CD14-positive monocyte (primary cell): ENCODE measurements at regions not wholly inside any gene's neighbourhood (a gene's known extent, or its start where the extent isn't known, plus 50 kb on each side); places are given as distances from the start of the nearest gene placed in this dataset.

Source experiments
- DNase-seq, 3 donors: peaks; one replicate each; pipeline ENCODE4 v3.0.0-alpha.2; 2011 to 2022
- H2AFZ ChIP-seq: 2 replicates; pipeline ENCODE4 v1.6.0; 2012; ENCODE audit warnings: mild to moderate bottlenecking, low read depth, low read length, inconsistent platforms; ENCODE audit not compliant: insufficient read depth, poor library complexity, severe bottlenecking
- H3K27ac ChIP-seq, 2 donors: 1 replicate in 1 of 2; 2 replicates in 1 of 2; pipeline ENCODE4 v1.5.1; 2012 to 2013; ENCODE audit warnings: low read length in 2 of 2, control low read depth in 1 of 2, inconsistent platforms in 1 of 2, low read depth in 1 of 2, mild to moderate bottlenecking in 1 of 2
- H3K27me3 ChIP-seq, 2 donors: one replicate each; pipeline versions ENCODE4 v1.6.0 to v1.6.1; 2011 to 2013; ENCODE audit warnings: low read length in 2 of 2; ENCODE audit not compliant: control insufficient read depth in 2 of 2, insufficient read depth in 2 of 2
- H3K36me3 ChIP-seq, 2 donors: replicated peaks in 1 of 2; 1 replicate in 1 of 2; 2 replicates in 1 of 2; pipeline versions ENCODE4 v1.5.1 to v1.6.1; 2012 to 2013; ENCODE audit warnings: low read length in 2 of 2, control low read depth in 1 of 2, inconsistent platforms in 1 of 2, mild to moderate bottlenecking in 1 of 2; ENCODE audit not compliant: insufficient read depth in 2 of 2, control insufficient read depth in 1 of 2
- H3K4me1 ChIP-seq, 2 donors: 1 replicate in 1 of 2; 2 replicates in 1 of 2; pipeline versions ENCODE4 v1.5.1 to v1.6.1; 2012 to 2013; ENCODE audit warnings: low read length in 2 of 2, control low read depth in 1 of 2, inconsistent platforms in 1 of 2, mild to moderate bottlenecking in 1 of 2, moderate library complexity in 1 of 2; ENCODE audit not compliant: insufficient read depth in 2 of 2, control insufficient read depth in 1 of 2
- H3K4me2 ChIP-seq: replicated peaks from 2 replicates; pipeline ENCODE3; 2012; ENCODE audit warnings: low read length, moderate library complexity, mild to moderate bottlenecking; ENCODE audit not compliant: poor library complexity, severe bottlenecking; ENCODE audit errors: extremely low read depth
- H3K4me3 ChIP-seq, 3 experiments: fragments of 200-600 bp in 1 of 3; sonication (generic) in 1 of 3; replicated peaks in 1 of 3; 1 replicate in 2 of 3; 2 replicates in 1 of 3; pipeline ENCODE4 v1.5.1; 2011 to 2013; ENCODE audit warnings: low read length in 3 of 3, mild to moderate bottlenecking in 3 of 3, control low read depth in 2 of 3, low read depth in 2 of 3, inconsistent platforms in 1 of 3, moderate library complexity in 1 of 3
- H3K79me2 ChIP-seq: 2 replicates; pipeline ENCODE4 v1.6.0; 2012; ENCODE audit warnings: mild to moderate bottlenecking, control low read depth, inconsistent platforms, low read length, moderate library complexity; ENCODE audit not compliant: insufficient read depth
- H3K9ac ChIP-seq: 2 replicates; pipeline ENCODE4 v1.6.0; 2017; ENCODE audit warnings: low read length, mild to moderate bottlenecking; ENCODE audit not compliant: insufficient read depth, poor library complexity, severe bottlenecking
- H3K9me3 ChIP-seq, 2 donors: replicated peaks in 1 of 2; 1 replicate in 1 of 2; 2 replicates in 1 of 2; pipeline versions ENCODE4 v1.5.1 to v1.6.1; 2012 to 2013; ENCODE audit warnings: low read length in 2 of 2, control low read depth in 1 of 2; ENCODE audit not compliant: control insufficient read depth in 1 of 2, insufficient read depth in 1 of 2
- H4K20me1 ChIP-seq: 2 replicates; pipeline ENCODE4 v1.6.0; 2012; ENCODE audit warnings: mild to moderate bottlenecking, low read length, control low read depth, moderate library complexity; ENCODE audit not compliant: insufficient read depth
- H3K27ac Mint-ChIP-seq, 7 donors: one replicate each; pipeline ENCODE4 v1.8.0; 2020; ENCODE audit warnings: mild to moderate bottlenecking in 7 of 7, mixed read lengths in 7 of 7, moderate library complexity in 6 of 7, inconsistent platforms in 2 of 7
- H3K27me3 Mint-ChIP-seq, 3 donors: one replicate each; pipeline ENCODE4 v1.8.0; 2021 to 2022; ENCODE audit warnings: low read depth in 3 of 3, mild to moderate bottlenecking in 3 of 3, mixed read lengths in 3 of 3, moderate library complexity in 3 of 3, inconsistent platforms in 1 of 3
- H3K36me3 Mint-ChIP-seq, 2 donors: one replicate each; pipeline ENCODE4 v1.8.0; 2020; ENCODE audit warnings: mixed read lengths in 2 of 2, inconsistent platforms in 1 of 2, mild to moderate bottlenecking in 1 of 2
- H3K4me1 Mint-ChIP-seq: one replicate; pipeline ENCODE4 v1.8.0; 2020; ENCODE audit warnings: mild to moderate bottlenecking, mixed read lengths
- H3K4me3 Mint-ChIP-seq, 2 donors: one replicate each; pipeline ENCODE4 v1.8.0; 2020; ENCODE audit warnings: mild to moderate bottlenecking in 2 of 2, mixed read lengths in 2 of 2, moderate library complexity in 1 of 2
- H3K9me3 Mint-ChIP-seq, 7 donors: one replicate each; pipeline ENCODE4 v1.8.0; 2020 to 2022; ENCODE audit warnings: mixed read lengths in 7 of 7, mild to moderate bottlenecking in 6 of 7, moderate library complexity in 6 of 7, inconsistent platforms in 2 of 7
- CTCF ChIP-seq: fragments of 200-600 bp; IDR thresholded peaks from one replicate; pipeline ENCODE4 v1.8.0; 2022; ENCODE audit warnings: antibody characterized with exemption, mild to moderate bottlenecking
- WGBS: methylation state at CpG from one replicate; pipeline ENCODE4 v1.1.5; 2013; ENCODE audit warnings: missing lambda C conversion rate; ENCODE audit not compliant: insufficient coverage; 5-methylcytosine and 5-hydroxymethylcytosine counted together
- intact Hi-C, 2 donors: fragments of 100-400 bp; cut with micrococcal nuclease; formaldehyde crosslinking; loops; one replicate each; pipeline versions ENCODE4 v1.15.0 to v1.15.1; 2023

DNA sequence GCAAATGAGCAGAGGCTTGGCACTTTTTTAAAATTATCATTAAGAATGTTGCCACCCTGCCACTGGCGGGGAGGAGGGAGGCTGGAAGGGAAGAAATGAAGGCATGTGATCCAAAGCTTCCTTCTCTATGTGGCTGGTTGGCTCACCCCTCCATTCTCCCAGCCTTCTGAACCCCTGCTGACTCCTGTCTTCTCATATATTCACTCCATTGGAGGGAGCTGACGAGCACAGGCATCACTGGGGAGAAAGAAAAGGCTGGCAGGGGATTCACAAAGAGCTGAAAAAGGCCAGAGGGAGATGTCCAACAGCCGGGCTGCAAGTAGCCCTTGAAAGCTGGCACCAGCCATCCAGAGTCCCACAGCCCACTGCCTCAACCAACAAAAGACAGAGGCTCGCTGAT lies 495.6 kb downstream of the BCOR start:
- Mint-ChIP-seq H3K4me1 (no peaks in the 10 kb centered on the region), H3K27ac (no peak overlapping the region), H3K4me3 (no peak overlapping the region), H3K27me3 (peaks cover 0 to 10% (median 7%) of the 10 kb centered on the region in 3 donors), H3K36me3 (no peaks in the 10 kb centered on the region), H3K9me3 (peaks cover 0 to 10% (median 6%) of the 10 kb centered on the region in 7 donors)
- H3K4me3 ChIP-seq, result no peak overlapping the region
- peaks cover 3 to 9% of the 10 kb centered on the region in 2 donors for H3K9me3 ChIP-seq
- no peaks in the 10 kb centered on the region for H3K79me2 ChIP-seq
- no peaks in the 10 kb centered on the region for H4K20me1 ChIP-seq
- no peaks in the 10 kb centered on the region for H3K4me1 ChIP-seq
- H3K27ac ChIP-seq, result no peak overlapping the region
- H2AFZ ChIP-seq, result no peak overlapping the region
- no peaks in the 10 kb centered on the region for H3K27me3 ChIP-seq
- WGBS, result no CpG with 5 or more reads among the region's 4 CpGs
- no peaks in the 10 kb centered on the region for H3K36me3 ChIP-seq
- no peak overlapping the region for H3K9ac ChIP-seq
- intact Hi-C loops, result no loop called here
- no peak overlapping the region for H3K4me2 ChIP-seq
- no peak for DNase-seq
- no peak for TF ChIP-seq CTCF

GRCh38 chrX:39603230-39603629 lies 494.5 kb downstream of the BCOR start:
- H3K79me2 ChIP-seq, result no peaks in the 10 kb centered on the region
- H3K36me3 ChIP-seq, result no peaks in the 10 kb centered on the region
- peaks cover 3 to 9% of the 10 kb centered on the region in 2 donors for H3K9me3 ChIP-seq
- H3K27ac Mint-ChIP-seq, result no peak overlapping the region
- H3K4me3 ChIP-seq, result no peak overlapping the region
- no peak for TF ChIP-seq CTCF
- WGBS, result no CpG with 5 or more reads among the region's 4 CpGs
- H3K27ac ChIP-seq, result no peak overlapping the region
- H3K9me3 Mint-ChIP-seq, result peaks cover 0 to 10% (median 7%) of the 10 kb centered on the region in 7 donors
- H3K36me3 Mint-ChIP-seq, result no peaks in the 10 kb centered on the region
- no peaks in the 10 kb centered on the region for H4K20me1 ChIP-seq
- intact Hi-C loops, result no loop called here
- H2AFZ ChIP-seq, result no peak overlapping the region
- H3K4me1 Mint-ChIP-seq, result no peaks in the 10 kb centered on the region
- no peaks in the 10 kb centered on the region for H3K4me1 ChIP-seq
- no peak overlapping the region for H3K4me3 Mint-ChIP-seq
- H3K4me2 ChIP-seq, result no peak overlapping the region
- no peak for DNase-seq
- peaks cover 0 to 10% (median 7%) of the 10 kb centered on the region in 3 donors for H3K27me3 Mint-ChIP-seq
- no peaks in the 10 kb centered on the region for H3K27me3 ChIP-seq
- no peak overlapping the region for H3K9ac ChIP-seq
